Medulla oblongata (tissue), 1 donor: ENCODE measurements at regions not wholly inside any gene's neighbourhood (a gene's known extent, or its start where the extent isn't known, plus 50 kb on each side); places are given as distances from the start of the nearest gene placed in this dataset.

Experiments used
- DNase-seq: peaks from one replicate; pipeline ENCODE4 v3.0.0-alpha.2; 2015; ENCODE audit errors: extremely low spot score

DNA sequence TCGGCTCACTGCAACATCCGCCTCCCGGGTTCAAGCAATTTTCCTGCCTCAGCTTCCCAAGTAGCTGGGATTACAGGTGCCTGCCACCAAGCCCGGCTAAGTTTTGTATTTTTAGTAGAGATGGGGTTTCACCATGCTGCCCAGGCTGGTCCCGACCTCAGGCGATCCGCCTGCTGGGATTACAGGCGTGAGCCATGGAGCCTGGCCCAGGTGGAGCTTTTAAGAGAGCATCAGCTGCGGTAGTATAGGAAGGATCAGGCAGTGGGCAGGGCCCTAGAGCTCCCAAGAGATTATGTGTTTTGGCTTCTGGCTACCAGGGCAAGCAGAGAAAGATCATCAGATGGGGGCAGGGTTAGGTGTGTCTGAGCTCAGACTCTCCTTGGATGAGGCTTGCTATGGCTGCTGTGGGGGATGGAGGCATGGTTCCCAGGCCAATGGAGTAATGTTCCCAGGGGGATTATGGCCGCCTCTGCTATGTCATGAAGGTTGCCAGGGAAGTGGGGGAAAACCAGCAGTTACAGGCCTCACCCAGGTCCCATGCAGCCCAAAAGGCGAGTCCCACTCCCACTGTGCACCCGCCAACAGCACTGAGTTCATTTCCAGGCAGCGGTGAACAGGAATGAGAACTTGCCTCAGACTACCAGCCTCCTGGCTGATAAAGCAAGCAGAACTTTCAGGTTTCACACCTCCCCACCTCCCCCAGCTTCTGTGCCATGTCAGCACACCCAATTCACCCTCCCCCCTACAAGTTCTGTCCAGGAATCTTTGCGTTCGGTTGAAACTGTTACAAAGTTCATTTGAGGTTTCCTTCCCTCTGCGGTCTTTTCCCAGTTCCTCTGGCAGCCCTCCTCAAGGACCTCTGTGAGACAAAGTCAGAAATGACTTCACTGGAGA, 507.6 kb downstream of the SPATA31D1 start:
- no peak for DNase-seq

DNA sequence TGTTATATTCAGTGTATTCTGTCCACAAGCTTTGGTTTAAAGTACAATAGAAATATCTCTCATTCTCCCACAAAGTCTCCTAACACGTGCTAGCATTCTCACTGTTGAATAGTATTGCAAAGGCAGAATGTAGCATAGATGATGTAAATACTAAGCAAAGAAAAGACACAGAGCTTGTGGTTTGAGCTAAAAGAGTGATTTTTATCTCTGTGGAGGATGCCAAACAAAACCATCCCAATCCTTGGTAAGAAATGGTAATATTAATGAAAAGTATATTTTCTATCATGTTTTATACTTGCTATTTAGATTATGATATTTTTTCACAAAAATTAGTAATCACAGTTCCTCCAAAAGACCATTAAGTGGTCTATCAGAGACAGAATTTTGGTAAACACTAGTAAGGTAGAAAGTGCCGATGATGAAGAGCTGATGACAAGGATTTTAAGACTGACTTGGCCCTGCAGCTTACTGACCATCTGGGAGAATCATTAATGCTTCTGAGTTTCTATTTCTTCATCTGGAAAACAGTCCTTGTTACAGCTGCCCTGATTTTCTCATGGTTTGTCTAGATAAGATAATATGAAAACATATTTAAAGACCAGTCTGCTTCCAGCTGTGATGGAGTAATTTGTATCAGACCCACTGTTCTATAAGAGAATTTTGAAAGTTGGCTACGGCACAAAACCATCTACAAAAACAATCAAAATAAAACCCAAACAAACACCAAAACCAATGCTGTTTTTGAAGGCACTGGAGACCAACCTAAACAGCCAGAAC, 510.2 kb downstream of the SPATA31D1 start:
- DNase-seq: no peak

DNA sequence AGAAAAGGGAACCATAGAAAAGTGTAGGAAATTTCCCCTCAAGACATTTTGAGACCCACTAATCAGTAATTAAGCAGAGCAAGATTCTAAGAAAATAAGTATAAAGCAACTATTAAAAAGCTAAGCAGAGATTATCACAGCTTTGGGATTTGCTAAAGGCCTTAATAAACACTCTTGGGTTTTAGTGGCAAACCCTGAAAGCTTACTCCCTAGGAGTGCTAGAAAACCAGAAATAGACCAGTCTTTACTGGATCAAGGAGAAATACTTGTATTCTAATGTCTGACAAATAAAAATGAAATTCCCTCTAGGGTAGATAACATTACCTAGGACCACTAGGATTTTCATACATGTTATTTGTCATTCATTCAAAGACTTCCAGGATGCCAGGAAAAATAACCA, 510.8 kb downstream of the SPATA31D1 start:
- DNase-seq: no peak

DNA sequence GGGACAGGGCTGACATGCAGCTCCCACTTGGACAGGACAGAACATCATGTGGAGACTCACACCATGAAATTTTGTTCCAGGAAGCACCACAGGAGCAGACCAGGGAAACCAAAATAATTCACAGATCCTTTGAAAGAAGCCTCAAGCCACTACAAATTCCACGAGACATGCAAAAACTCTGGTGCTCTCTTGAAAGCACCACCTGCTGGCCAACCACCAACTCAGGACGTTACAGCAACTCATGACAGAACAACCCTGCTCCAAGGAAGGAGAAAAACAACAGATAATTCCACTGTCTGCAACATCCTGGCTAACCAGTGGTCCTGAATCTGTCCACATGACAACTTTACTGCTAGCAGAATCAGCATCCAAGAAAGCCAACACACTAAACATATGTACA, 516.0 kb downstream of the SPATA31D1 start:
- no peak for DNase-seq

DNA sequence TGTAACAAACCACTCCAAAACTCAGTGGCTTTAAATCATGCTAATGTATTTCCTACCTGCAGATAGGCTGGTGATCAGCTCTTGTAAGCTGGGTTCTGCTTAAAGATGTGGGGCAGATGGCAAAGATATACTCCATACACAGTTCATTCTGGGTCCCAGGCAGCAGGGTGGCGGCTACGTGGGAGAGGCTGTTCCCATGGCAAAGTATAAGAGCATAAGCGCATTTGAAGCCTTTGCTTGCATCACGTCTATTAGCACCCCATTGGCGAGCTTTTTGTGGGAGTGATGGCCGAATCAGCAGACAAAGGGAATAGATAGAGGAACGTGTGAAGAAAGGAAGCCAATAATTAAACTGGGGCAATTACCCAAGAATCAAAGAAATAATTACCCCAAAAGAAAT, 523.1 kb downstream of the SPATA31D1 start:
- DNase-seq: no peak

DNA sequence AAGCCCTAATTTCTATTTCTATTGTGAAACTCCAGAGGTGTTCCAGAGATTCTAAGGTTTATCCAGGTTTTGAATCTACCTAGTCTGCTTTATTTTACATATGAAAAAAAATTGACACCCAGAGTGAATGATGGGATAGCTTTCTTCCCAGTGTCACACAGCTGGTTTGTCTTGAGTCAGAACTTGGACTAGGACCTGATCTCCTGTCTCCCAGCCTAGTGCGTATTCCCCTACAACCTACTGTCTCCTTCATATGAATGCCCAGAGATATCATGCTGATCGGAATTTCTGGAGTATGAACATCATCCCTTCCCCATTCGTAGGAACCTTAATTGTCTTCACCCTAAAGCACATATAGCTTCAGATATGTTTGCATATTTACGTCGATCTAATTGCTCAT, 524.2 kb downstream of the SPATA31D1 start:
- no peak for DNase-seq

DNA sequence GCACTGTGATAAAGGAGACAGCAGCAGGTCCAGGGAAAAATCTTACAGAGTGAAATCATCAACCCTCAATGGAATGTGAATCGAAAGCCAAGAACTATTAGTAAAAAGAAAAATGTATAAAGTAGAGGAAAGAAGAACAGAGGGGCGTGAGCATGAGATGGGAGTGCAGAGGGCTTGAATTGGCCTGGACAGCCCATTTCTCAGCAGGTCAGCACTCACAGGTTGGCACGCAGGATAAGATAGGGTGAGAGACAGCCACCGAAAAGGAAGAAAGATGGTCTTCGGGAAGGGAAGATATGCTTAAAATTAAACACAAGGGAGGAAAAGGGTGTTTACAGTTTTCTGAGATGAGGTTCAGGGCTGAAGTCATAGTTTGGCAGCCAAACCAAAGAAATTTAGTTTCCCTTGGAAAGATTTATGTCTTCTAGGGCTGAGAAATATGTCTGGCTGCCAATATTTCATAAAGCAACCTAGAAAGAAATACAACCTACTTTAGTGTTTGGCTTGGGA, 524.7 kb downstream of the SPATA31D1 start:
- no peak for DNase-seq

DNA sequence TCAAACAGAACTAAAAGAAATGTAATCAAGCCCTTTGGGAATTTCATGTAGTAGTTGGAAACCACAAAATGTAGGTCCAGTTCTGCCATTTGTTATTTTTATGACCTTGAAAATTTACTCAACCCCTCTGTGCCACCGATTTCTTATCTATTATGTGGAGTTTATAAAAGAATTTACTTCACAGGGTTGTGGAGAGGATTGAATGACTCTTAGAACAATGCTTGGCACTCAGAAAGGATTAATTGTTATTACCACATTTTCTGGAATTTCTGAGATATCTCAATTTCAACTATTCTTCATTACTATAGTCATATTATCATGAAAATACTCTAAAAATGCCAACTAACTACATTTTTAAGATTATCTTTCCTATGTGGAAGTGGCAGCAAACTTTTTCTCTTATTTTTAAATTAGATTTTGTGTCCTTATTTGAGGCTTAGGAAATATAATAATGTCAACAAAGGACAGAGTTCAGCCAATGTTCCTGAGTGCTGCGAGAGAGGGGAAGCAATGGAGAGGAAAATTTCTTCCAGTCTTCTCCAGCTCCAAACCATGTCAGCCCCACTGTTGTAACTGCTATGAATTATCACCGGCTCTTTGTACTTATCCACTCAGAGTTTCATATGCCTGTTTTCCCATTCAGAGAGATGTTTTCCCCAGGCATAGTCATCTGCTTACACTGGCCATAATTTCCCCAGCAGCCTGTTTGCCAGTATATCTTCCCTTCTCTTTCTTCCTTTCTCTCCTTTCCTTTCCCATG, 525.6 kb downstream of the SPATA31D1 start:
- no peak for DNase-seq

DNA sequence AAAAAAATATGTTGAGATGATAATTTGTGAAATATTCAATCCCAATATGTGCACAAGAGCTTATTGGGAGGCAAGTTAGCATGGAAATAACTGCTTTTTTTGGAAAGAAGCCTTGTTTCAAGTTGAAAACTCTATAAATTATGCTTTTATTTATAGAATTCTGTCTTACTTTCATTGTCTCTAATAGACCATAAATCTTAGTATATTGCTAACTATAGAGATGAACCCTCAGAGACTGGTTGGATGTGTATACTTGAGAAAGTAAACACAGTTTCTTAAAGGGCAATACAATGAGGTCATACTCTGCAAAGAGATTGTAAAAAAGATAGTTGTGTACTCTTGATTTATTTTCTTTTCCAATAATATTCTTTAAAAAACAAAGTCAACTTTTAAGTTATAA, 530.3 kb downstream of the SPATA31D1 start:
- DNase-seq: no peak

DNA sequence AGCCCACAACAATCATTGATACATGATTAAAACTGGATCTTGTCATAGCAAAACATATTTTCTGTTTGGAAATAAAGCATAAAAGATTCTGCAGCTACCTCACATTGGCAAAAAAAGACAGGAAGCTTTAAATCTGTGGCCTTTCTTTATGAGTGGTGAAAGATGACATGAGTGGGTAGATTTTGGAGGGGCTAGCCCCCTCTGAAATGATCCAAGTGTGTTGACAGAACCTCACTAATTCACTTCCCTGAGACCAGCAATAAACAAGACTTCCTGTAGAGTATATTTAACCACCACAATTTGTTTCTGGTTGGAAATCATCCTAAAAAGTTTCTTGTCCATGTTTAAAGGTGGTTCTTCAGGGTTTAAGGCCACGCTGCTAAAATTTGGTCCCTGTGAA, 530.8 kb downstream of the SPATA31D1 start:
- no peak for DNase-seq

DNA sequence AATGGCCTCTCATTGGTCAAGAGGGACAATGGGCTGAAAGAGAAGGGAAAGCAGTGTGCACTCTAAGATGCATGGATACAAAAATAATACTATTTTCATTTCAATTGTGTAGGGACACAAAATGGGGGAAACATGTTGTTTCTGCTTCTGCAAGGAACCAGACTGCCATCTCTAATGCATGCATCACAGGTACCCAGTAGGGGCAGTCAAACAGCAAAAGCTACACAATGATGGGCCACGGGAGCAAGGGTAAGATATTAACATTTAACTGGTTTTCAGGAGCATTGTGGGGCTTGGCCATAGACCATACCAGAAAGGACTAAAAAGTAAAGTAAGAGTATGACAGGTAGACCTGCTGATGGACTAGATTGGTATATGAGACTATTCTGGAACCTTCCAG, 535.8 kb downstream of the SPATA31D1 start:
- no peak for DNase-seq

DNA sequence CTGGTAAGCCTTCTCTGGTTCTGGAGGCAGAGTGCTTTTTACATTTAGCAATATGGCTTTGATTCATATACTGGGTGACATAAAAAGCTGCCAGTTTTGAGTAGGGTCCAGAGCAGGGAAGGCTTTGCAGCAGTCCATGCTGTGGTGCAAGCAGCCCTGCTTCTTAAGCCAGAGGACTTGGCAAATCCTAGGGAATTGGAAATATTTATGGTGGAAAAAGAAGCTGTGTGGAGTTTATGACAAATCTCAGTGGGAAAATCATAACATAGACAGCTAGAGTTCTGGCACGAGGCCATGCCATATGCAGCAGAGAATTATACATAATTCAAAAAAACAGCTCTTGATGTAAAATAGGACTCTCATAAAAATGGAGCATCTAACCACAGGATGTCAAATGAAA, 536.4 kb downstream of the RASEF start:
- DNase-seq: no peak

DNA sequence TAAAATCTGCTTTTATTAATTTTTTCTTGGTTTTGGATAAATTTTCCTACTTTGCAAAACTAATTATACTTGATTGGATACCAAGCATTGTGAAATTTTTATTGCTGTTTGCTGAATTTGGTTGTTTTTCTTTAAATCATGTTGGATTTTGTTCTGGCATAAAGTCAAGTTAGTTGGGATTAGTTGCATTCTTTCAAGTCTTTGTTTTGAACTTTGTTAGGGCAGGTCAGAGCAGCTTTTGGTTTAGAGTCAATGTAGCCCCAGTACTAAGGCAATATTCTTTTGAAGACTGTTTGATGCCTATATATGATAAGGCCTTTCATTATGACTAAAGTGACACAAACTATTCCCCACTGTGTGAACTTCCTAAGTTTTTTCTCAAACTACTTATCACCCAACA, 531.1 kb downstream of the RASEF start:
- no peak for DNase-seq

DNA sequence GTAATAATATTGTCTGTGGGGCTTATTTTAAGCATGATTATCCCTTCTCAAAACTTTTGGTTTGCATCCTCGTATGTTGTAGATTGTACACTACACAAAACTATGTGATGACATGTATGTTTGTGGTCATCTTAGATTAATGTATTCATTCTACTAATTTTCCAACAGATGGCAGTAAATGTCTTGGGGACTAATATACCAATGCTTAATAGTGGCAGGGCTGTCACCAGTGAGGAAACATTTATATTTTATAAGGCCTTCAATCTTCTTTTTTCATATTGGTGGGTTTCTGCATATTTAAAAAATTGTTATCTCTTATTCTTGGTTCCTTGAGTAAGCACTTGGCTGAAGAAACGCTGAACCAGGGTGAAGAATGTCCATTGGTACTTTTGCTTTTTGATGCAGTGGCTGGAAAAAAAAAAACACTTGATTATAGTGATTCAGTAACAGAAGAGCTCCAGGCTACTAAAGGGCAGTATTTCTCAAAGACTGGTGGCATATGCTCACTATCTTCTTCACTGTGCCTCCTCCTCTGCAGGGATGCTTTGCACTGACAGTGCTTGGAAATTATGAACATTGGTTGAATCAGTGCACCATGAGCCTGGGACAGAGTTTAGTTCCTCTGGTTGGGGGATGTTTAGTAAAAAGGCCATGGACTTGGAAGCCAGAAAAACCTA, 530.3 kb downstream of the RASEF start:
- peak; percentile 20 for DNase-seq

DNA sequence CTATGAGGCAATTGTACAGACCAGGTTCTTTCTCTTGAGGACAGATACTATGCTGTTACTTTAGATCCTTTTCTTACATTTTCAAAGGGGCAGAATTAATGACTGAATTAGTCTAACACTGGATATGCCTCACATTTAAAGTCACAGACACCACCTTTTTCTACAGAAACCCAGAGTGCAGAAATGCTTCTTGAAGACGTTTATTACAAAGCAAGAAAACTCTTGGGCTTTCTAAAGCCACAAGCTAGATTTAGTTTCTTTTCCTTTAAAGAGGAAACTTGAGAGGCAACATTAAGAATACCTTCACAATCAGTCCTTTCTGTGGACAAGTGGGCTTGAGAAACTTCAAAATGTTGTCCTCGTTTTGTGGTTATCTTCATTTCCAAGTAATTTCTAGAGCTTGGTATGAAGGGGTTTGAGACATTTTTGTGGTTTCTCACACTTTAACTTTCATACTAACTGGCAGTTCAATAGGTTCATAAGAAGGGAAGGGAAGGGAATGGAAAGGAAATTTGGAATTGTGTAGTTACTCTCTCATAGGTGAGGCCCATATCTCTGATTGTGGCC, 527.4 kb downstream of the RASEF start:
- DNase-seq: no peak

DNA sequence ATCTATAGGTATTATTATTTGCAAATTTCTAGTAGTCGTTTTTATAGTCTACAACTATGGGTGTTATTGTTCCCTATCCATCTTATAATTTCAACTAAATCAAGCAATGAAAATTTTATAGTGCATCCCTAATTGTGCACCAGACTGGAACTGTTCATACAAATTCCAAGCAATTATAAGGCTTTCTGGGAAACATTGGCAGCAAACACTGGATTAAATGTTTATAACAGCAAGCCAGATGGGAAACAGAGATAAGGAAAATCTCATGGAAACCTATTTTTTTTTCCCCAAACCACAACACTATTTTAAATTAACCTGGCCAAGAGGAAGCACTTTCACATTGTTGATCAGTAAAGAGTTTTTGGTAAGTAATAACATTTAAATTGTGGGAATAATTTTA, 524.3 kb downstream of the RASEF start:
- DNase-seq: no peak

DNA sequence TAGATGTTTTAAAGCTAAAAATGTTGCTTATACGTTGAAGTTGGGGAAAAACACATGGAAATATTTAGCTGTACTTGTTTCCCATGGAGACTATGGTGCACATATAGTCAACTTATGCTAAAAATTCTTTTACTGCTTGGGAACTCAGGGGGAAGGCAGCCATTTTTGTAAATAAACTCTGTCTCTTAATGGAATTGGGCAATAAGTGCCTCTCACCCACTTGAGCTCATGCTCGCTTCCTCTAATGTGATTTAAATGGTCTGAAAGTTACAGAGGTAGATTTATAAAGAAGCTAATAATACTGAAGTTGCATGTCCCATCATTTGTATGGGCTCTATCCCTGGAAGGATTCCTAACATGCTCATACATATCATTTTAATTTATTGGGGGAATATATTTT, 523.8 kb downstream of the RASEF start:
- DNase-seq: no peak

DNA sequence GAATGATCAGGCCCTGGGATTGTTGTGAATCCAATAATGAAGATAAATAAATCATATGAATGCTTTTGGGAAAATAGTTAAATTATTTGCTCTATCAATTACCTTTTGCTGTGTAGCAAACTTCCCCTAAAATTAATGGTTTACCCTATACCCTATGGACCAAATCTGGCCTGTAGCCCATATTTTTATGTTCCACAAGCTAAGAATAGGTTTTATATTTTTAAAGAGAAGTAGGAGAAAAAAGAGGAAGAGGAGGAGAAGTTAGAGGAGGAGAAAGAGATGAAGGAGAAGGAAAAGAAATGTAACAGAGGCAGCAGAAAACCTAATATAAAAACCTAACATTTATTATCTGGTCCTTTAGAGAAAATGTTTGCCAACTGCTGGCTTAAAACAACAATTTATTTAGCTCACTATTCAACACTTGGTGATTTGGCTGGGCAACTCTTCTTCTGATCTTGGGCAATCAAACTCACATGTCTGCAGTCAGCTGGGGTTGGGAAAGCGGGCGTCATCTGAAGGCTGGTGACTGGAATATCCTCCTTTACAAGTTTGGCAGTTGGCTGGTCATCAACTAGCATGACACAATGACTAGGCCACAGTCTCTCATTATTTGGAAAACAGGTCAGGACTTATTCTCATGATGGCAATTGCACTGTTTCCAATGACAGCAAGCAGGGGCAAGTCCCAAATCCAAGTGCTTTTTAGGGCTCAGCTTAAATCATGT, 522.9 kb downstream of the RASEF start:
- no peak for DNase-seq

DNA sequence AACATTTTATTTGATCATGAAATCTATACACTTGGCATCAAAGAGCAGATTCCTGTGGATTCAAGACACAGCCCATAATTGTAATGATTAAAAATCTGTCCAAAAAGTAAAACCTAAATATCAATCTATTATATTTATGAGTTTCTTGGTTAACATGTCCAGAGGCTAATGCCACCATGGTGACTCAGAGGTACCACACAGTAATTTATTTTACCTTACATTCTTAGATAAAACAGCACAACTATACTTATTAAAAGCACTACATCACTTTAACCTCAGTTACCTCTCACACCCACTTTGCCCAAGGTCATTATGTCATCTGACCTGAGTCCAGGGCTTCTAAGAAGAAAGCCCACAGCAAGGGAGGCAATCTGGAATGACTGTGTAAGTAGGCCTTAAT, 519.2 kb downstream of the RASEF start:
- DNase-seq: no peak

DNA sequence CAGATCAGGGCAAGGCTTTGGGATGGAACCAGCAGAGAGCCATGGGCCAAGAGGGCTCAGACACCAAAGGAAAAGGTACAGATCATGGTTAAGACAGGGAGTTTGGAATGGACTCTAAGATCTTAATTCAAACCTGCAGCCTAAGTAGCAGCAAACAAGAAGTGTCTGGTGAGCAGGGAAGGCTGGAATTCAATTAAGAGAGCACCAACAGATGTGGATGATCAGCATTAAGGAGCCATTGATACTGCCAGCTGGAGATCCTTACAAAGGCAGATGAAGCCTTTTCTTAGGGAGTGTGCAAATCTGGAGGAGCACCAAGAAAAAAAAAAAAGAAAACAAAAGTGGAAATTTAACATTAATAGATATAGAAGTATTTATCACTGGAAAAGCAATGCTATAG, 516.8 kb downstream of the RASEF start:
- DNase-seq: no peak

DNA sequence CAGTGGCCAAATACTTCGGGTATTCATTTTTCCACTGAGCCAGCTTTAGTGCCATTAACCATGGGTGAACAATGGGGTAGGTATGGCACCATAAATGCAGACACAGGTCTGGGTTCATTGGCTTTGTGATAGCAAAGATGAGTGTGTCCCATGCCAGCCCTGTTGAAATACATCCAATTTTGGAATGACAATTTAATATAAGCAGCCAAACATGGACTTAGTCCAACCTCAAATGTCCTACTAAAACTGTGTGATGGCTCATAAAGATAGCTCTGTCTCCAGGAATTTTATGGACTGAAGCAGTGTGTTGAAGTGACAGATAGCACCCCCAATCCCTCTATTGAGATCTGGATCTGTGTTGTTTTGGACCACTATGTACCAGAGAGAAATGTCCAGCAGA, 514.9 kb downstream of the RASEF start:
- no peak for DNase-seq
